ENCODE measurements at regions not wholly inside any gene's neighbourhood (a gene's known extent, or its start where the extent isn't known, plus 50 kb on each side); places are given as distances from the start of the nearest gene placed in this dataset.
A peak's percentile ranks its signal among the peaks of the same experiment; 100 is the strongest.
"Not testable (repeated sequence)": the region's sequence is repeated elsewhere in the genome, so short reads cannot be mapped to it uniquely, and the experiment has no call there.

DNA sequence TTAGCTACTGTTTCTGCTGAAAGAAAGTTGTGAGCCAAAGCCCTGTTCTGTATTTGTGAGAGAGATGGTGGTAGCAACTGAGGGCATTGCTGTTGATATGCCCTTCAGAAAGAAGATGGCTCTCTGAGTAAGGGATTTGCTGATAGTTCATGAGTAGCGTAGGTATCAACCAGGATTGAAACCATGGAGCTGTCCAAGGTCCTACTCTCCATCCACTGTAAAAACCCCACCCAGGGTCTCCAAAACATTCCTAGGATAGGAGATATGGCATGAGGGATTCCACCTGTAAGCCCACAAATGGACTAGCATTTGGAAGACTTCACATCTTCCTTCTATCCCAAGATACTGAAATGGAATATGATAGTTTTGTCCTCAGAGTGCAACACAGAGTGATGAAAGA is 277.1 kb upstream of the PRKX start:
- Histone ChIP-seq H3K4me3 (no peak overlapping the region), H3K27me3 (ENCODE audit: insufficient read depth) (no peaks in the 10 kb centered on the region), H3K79me2 (replicated peaks; ENCODE audit: insufficient read depth) (no peaks in the 10 kb centered on the region), H3K36me3 (ENCODE audit: insufficient read depth) (no peaks in the 10 kb centered on the region), H3K4me1 (ENCODE audit: insufficient read depth) (no peaks in the 10 kb centered on the region), H3K9me2 (ENCODE audit: insufficient read depth) (no peaks in the 10 kb centered on the region), H4K20me1 (replicated peaks; ENCODE audit: insufficient read depth) (no peaks in the 10 kb centered on the region), H2AFZ (no peak overlapping the region), H3F3A (replicated peaks; ENCODE audit: low read depth) (no peaks in the 10 kb centered on the region), H3K4me2 (no peak overlapping the region), H3K27ac (ENCODE audit: low read depth) (no peak overlapping the region)
- Mint-ChIP-seq H3K4me3 (no peak overlapping the region), H3K27ac (no peak overlapping the region), H3K9me3 (no peaks in the 10 kb centered on the region), H3K27me3 (ENCODE audit: insufficient read depth, low read depth, poor library complexity) (no peaks in the 10 kb centered on the region), H3K4me1 (no peaks in the 10 kb centered on the region), H3K36me3 (ENCODE audit: low read depth) (no peaks in the 10 kb centered on the region)
- TF ChIP-seq, protein P1, sequence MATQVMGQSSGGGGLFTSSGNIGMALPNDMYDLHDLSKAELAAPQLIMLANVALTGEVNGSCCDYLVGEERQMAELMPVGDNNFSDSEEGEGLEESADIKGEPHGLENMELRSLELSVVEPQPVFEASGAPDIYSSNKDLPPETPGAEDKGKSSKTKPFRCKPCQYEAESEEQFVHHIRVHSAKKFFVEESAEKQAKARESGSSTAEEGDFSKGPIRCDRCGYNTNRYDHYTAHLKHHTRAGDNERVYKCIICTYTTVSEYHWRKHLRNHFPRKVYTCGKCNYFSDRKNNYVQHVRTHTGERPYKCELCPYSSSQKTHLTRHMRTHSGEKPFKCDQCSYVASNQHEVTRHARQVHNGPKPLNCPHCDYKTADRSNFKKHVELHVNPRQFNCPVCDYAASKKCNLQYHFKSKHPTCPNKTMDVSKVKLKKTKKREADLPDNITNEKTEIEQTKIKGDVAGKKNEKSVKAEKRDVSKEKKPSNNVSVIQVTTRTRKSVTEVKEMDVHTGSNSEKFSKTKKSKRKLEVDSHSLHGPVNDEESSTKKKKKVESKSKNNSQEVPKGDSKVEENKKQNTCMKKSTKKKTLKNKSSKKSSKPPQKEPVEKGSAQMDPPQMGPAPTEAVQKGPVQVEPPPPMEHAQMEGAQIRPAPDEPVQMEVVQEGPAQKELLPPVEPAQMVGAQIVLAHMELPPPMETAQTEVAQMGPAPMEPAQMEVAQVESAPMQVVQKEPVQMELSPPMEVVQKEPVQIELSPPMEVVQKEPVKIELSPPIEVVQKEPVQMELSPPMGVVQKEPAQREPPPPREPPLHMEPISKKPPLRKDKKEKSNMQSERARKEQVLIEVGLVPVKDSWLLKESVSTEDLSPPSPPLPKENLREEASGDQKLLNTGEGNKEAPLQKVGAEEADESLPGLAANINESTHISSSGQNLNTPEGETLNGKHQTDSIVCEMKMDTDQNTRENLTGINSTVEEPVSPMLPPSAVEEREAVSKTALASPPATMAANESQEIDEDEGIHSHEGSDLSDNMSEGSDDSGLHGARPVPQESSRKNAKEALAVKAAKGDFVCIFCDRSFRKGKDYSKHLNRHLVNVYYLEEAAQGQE (IDR thresholded peaks at IDR 0.05; ENCODE audit: unreplicated experiment): peak; percentile 70
- TF ChIP-seq, protein P2, sequence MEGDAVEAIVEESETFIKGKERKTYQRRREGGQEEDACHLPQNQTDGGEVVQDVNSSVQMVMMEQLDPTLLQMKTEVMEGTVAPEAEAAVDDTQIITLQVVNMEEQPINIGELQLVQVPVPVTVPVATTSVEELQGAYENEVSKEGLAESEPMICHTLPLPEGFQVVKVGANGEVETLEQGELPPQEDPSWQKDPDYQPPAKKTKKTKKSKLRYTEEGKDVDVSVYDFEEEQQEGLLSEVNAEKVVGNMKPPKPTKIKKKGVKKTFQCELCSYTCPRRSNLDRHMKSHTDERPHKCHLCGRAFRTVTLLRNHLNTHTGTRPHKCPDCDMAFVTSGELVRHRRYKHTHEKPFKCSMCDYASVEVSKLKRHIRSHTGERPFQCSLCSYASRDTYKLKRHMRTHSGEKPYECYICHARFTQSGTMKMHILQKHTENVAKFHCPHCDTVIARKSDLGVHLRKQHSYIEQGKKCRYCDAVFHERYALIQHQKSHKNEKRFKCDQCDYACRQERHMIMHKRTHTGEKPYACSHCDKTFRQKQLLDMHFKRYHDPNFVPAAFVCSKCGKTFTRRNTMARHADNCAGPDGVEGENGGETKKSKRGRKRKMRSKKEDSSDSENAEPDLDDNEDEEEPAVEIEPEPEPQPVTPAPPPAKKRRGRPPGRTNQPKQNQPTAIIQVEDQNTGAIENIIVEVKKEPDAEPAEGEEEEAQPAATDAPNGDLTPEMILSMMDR (conservative IDR thresholded peaks at IDR 0.05; ENCODE audit: low read depth in 2 of 2): no peak
- ATAC-seq (no peak), DNase-seq (ENCODE audit: low spot score) (peak; percentile 23)

DNA sequence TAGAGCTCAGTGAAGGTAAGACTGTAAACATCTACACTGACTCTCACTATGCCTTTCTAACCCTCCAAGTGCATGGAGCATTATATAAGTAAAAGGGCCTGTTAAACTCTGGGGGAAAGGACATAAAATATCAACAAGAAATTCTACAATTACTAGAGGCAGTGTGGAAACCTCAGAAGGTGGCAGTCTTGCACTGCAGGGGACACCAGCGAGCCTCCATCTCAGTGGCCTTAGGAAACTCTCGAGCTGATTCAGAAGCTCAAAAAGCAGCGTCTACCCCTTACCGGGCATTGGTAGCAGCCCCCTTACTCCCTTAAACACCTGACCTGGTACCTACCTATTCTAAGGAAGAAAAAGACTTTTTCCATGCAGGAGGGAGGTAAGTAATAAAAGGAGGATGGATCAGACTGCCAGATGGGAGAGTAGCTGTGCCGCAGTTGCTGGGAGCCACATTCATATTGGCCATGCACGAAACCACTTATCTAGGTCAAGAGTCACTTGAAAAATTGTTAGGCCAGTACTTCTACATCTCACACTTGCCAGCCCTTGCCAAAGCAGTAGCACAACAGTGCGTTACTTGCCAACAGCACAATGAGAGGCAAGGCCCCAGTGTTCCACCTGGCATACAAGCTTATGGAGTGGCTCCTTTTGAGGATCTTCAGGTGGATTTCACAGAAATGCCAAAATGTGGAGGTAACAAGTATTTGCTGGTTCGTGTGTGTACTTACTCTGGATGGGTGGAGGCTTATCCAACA is 258.8 kb upstream of the PRKX start:
- not testable (repeated sequence) for H3K9me3 Mint-ChIP-seq; H3K4me2 ChIP-seq; H3K36me3 Mint-ChIP-seq (ENCODE audit: low read depth); H3K27ac ChIP-seq (ENCODE audit: low read depth); H3K4me1 Mint-ChIP-seq; H3K27ac Mint-ChIP-seq; H3K36me3 ChIP-seq (ENCODE audit: insufficient read depth); H3F3A ChIP-seq (replicated peaks; ENCODE audit: low read depth); DNase-seq (ENCODE audit: low spot score); H3K4me3 Mint-ChIP-seq; H3K79me2 ChIP-seq (replicated peaks; ENCODE audit: insufficient read depth); ATAC-seq; H3K9me2 ChIP-seq (ENCODE audit: insufficient read depth); H3K4me1 ChIP-seq (ENCODE audit: insufficient read depth); H3K27me3 Mint-ChIP-seq (ENCODE audit: insufficient read depth, low read depth, poor library complexity); H3K4me3 ChIP-seq; H2AFZ ChIP-seq; H3K27me3 ChIP-seq (ENCODE audit: insufficient read depth); H4K20me1 ChIP-seq (replicated peaks; ENCODE audit: insufficient read depth)
- TF ChIP-seq, protein P2 (conservative IDR thresholded peaks at IDR 0.05; ENCODE audit: low read depth in 2 of 2): peak; percentile 24 to 53; a peak in 3 of 4 replicates
